Left renal cortex interstitium (tissue), 4 donors: ENCODE measurements at regions not wholly inside any gene's neighbourhood (a gene's known extent, or its start where the extent isn't known, plus 50 kb on each side); places are given as distances from the start of the nearest gene placed in this dataset.

Experiments
- DNase-seq, 4 donors: peaks; one replicate each; pipeline ENCODE4 v3.0.0-alpha.2; 2013; ENCODE audit warnings: low read depth in 4 of 4, low spot score in 2 of 4, missing footprints in 1 of 4

- no peak for DNase-seq
These were observed 148.9 kb upstream of the TSHZ2 start for GRCh38 chr20:52823303-52823702.

GRCh38 chr20:52820641-52821292 lies 151.4 kb upstream of the TSHZ2 start:
- DNase-seq = no peak

- no peak for DNase-seq
These were observed 153.7 kb upstream of the TSHZ2 start for GRCh38 chr20:52818491-52818890.

GRCh38 chr20:52817981-52818380 lies 154.2 kb upstream of the TSHZ2 start:
- no peak for DNase-seq

- no peak for DNase-seq
These were observed 154.6 kb upstream of the TSHZ2 start for GRCh38 chr20:52817511-52817910.

- DNase-seq = no peak
These were observed 157.8 kb upstream of the TSHZ2 start for GRCh38 chr20:52814371-52814770.

GRCh38 chr20:52812231-52812847 lies 159.8 kb upstream of the TSHZ2 start:
- no peak for DNase-seq

- no peak for DNase-seq
These were observed 163.2 kb upstream of the TSHZ2 start for GRCh38 chr20:52809003-52809402.

- no peak for DNase-seq
These were observed 165.2 kb upstream of the TSHZ2 start for GRCh38 chr20:52806918-52807317.

- DNase-seq = no peak
These were observed 166.3 kb upstream of the TSHZ2 start for GRCh38 chr20:52805843-52806242.

- DNase-seq = peak in 1 of 4 donors; percentile 44
These were observed 166.9 kb upstream of the TSHZ2 start for GRCh38 chr20:52805296-52805571.

GRCh38 chr20:52804497-52805295 lies 167.5 kb upstream of the TSHZ2 start:
- DNase-seq = no peak

- no peak for DNase-seq
These were observed 170.5 kb upstream of the TSHZ2 start for GRCh38 chr20:52801628-52802006.

- DNase-seq = no peak
These were observed 171.2 kb upstream of the TSHZ2 start for GRCh38 chr20:52800734-52801627.

- no peak for DNase-seq
These were observed 173.0 kb upstream of the TSHZ2 start for GRCh38 chr20:52799130-52799529.

- DNase-seq = no peak
These were observed 174.0 kb upstream of the TSHZ2 start for GRCh38 chr20:52798124-52798523.

- no peak for DNase-seq
These were observed 177.3 kb upstream of the TSHZ2 start for GRCh38 chr20:52794853-52795252.

- no peak for DNase-seq
These were observed 178.7 kb upstream of the TSHZ2 start for GRCh38 chr20:52793339-52793963.

- no peak for DNase-seq
These were observed 181.1 kb upstream of the TSHZ2 start for GRCh38 chr20:52791091-52791490.

- DNase-seq = no peak
These were observed 182.4 kb upstream of the TSHZ2 start for GRCh38 chr20:52789716-52790115.

GRCh38 chr20:52787962-52788361 lies 184.2 kb upstream of the TSHZ2 start:
- DNase-seq = no peak
